Neural cell (in vitro differentiated cells): ENCODE measurements at regions not wholly inside any gene's neighbourhood (a gene's known extent, or its start where the extent isn't known, plus 50 kb on each side); places are given as distances from the start of the nearest gene placed in this dataset.

Source experiments
- H2AFZ ChIP-seq: fragments of 200-600, 300-800 bp; sonication (generic), shearing (Covaris generic); 2 replicates; pipeline ENCODE4 v1.6.0; 2014; ENCODE audit warnings: low read depth, mild to moderate bottlenecking, antibody characterized with exemption, low read length, moderate library complexity
- H3F3A ChIP-seq: fragments of 200-600 bp; shearing (Covaris generic); 2 replicates; pipeline ENCODE4 v1.6.1; 2016; ENCODE audit warnings: mild to moderate bottlenecking, moderate library complexity, mixed read lengths, antibody characterized with exemption, low read length; ENCODE audit not compliant: insufficient read depth, poor library complexity, severe bottlenecking
- H3K27ac ChIP-seq: fragments of 200-600, 300-800 bp; sonication (generic), shearing (Covaris generic); 2 replicates; pipeline ENCODE4 v1.5.1; 2014; ENCODE audit warnings: mild to moderate bottlenecking, low read length, moderate library complexity
- H3K27me3 ChIP-seq: fragments of 300-800, 200-600 bp; sonication (generic), shearing (Covaris generic); 2 replicates; pipeline ENCODE4 v1.6.0; 2014; ENCODE audit warnings: mild to moderate bottlenecking, low read depth, low read length, moderate library complexity; ENCODE audit not compliant: insufficient read depth
- H3K36me3 ChIP-seq: fragments of 300-800, 200-600 bp; sonication (generic), shearing (Covaris generic); 2 replicates; pipeline ENCODE4 v1.5.1; 2014; ENCODE audit warnings: mild to moderate bottlenecking, antibody characterized with exemption, low read length, moderate library complexity; ENCODE audit not compliant: insufficient read depth
- H3K4me2 ChIP-seq: fragments of 300-800, 200-600 bp; sonication (generic), shearing (Covaris generic); 2 replicates; pipeline ENCODE4 v1.6.0; 2014; ENCODE audit warnings: mild to moderate bottlenecking, low read length
- H3K4me3 ChIP-seq: fragments of 300-800, 200-600 bp; sonication (generic), shearing (Covaris generic); 2 replicates; pipeline ENCODE4 v1.5.1; 2014; ENCODE audit warnings: mild to moderate bottlenecking, low read length, moderate library complexity
- H3K79me2 ChIP-seq: fragments of 200-600 bp; shearing (Covaris generic); replicated peaks from 2 replicates; pipeline ENCODE4 v1.6.0; 2014; ENCODE audit warnings: mild to moderate bottlenecking, low read length, moderate library complexity; ENCODE audit not compliant: insufficient read depth
- H3K9ac ChIP-seq: fragments of 300-800, 200-600 bp; sonication (generic), shearing (Covaris generic); 2 replicates; pipeline ENCODE4 v1.6.1; 2016; ENCODE audit warnings: mild to moderate bottlenecking, low read length, mixed read lengths
- H3K9me2 ChIP-seq: fragments of 200-600 bp; shearing (Covaris generic); 2 replicates; pipeline ENCODE4 v1.6.1; 2016; ENCODE audit warnings: mild to moderate bottlenecking, low read length, mixed read lengths; ENCODE audit not compliant: insufficient read depth
- H3K9me3 ChIP-seq: fragments of 200-600, 300-800 bp; sonication (generic), shearing (Covaris generic); 2 replicates; pipeline ENCODE4 v1.6.1; 2016; ENCODE audit warnings: mild to moderate bottlenecking, mixed run types, low read length, moderate library complexity, mixed read lengths
- H4K20me1 ChIP-seq: fragments of 200-600 bp; shearing (Covaris generic); 2 replicates; pipeline ENCODE4 v1.6.1; 2016; ENCODE audit warnings: mild to moderate bottlenecking, mixed run types; ENCODE audit not compliant: insufficient read depth
- EP300 ChIP-seq: fragments of 450-650 bp; conservative IDR thresholded peaks from 2 replicates; pipeline ENCODE4 v1.6.1; 2014; ENCODE audit warnings: antibody characterized with exemption, mild to moderate bottlenecking, moderate library complexity; ENCODE audit not compliant: poor library complexity, severe bottlenecking
- EZH2 ChIP-seq: fragments of 200-600, 300-800 bp; shearing (Covaris generic), sonication (generic); IDR thresholded peaks from 2 replicates; pipeline ENCODE4 v1.6.1; 2014; ENCODE audit warnings: antibody characterized with exemption, low read length, borderline replicate concordance, mild to moderate bottlenecking; ENCODE audit not compliant: insufficient read depth, poor library complexity, severe bottlenecking
- MXI1 ChIP-seq: fragments of 450-650 bp; conservative IDR thresholded peaks from 2 replicates; pipeline ENCODE4 v1.6.1; 2014; ENCODE audit warnings: antibody characterized with exemption, mild to moderate bottlenecking; ENCODE audit not compliant: poor library complexity, severe bottlenecking
- POLR2AphosphoS5 ChIP-seq: IDR thresholded peaks from 2 replicates; pipeline ENCODE4 v1.6.1; 2012
- RAD21 ChIP-seq: fragments of 450-650 bp; conservative IDR thresholded peaks from 2 replicates; pipeline ENCODE4 v1.6.1; 2014; ENCODE audit warnings: antibody characterized with exemption, mild to moderate bottlenecking, moderate library complexity
- REST ChIP-seq: IDR thresholded peaks from 2 replicates; pipeline ENCODE4 v1.6.1; 2012; ENCODE audit warnings: borderline replicate concordance
- SMC3 ChIP-seq: fragments of 450-650 bp; conservative IDR thresholded peaks from 2 replicates; pipeline ENCODE4 v1.6.1; 2014; ENCODE audit warnings: antibody characterized with exemption, mild to moderate bottlenecking, moderate library complexity; ENCODE audit not compliant: poor library complexity
- TAF1 ChIP-seq: IDR thresholded peaks from 2 replicates; pipeline ENCODE4 v1.6.1; 2012; ENCODE audit warnings: low read depth
- TF ChIP-seq, protein P1 (sequence below): fragments of 450-650 bp; IDR thresholded peaks from 2 replicates; pipeline ENCODE4 v1.5.1; 2014; ENCODE audit warnings: antibody characterized with exemption, mild to moderate bottlenecking, moderate library complexity; ENCODE audit not compliant: poor library complexity, severe bottlenecking

DNA sequence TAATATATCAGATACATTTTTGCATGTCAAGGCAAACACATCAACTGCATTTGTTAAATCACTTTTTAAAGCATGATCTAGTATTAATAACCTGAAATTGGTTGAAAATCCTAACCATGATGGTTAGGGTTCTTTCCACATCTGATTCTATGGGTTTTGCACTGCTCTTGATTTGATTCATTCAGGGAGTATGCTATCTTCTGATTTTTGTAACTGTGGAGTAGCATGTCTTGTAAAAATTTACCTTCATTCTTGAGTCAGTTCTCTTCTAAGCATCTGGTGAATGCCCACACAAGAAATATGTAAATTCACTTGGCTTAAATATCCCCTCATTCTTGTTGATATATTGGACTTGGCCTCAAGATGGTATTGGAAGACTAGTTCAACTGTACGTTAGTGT lies 178.7 kb downstream of the KLF6 start:
- TF ChIP-seq MXI1 (no peak), RAD21 (no peak), REST (no peak), EP300 (no peak), TAF1 (no peak), POLR2AphosphoS5 (no peak)
- TF ChIP-seq, protein P1, sequence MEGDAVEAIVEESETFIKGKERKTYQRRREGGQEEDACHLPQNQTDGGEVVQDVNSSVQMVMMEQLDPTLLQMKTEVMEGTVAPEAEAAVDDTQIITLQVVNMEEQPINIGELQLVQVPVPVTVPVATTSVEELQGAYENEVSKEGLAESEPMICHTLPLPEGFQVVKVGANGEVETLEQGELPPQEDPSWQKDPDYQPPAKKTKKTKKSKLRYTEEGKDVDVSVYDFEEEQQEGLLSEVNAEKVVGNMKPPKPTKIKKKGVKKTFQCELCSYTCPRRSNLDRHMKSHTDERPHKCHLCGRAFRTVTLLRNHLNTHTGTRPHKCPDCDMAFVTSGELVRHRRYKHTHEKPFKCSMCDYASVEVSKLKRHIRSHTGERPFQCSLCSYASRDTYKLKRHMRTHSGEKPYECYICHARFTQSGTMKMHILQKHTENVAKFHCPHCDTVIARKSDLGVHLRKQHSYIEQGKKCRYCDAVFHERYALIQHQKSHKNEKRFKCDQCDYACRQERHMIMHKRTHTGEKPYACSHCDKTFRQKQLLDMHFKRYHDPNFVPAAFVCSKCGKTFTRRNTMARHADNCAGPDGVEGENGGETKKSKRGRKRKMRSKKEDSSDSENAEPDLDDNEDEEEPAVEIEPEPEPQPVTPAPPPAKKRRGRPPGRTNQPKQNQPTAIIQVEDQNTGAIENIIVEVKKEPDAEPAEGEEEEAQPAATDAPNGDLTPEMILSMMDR = no peak
- H3K27me3 ChIP-seq = no peaks in the 10 kb centered on the region
- H3K4me3 ChIP-seq = no peak overlapping the region
- no peak overlapping the region for H3K4me2 ChIP-seq
- H4K20me1 ChIP-seq = no peaks in the 10 kb centered on the region
- H3K27ac ChIP-seq = no peak overlapping the region
- H3K9me2 ChIP-seq = no peaks in the 10 kb centered on the region
- H3K9ac ChIP-seq = no peak overlapping the region
- no peaks in the 10 kb centered on the region for H3K36me3 ChIP-seq
- H3K79me2 ChIP-seq = no peaks in the 10 kb centered on the region
- H2AFZ ChIP-seq = no peak overlapping the region
- no peaks in the 10 kb centered on the region for H3F3A ChIP-seq
- peaks cover 7% of the 10 kb centered on the region for H3K9me3 ChIP-seq

DNA sequence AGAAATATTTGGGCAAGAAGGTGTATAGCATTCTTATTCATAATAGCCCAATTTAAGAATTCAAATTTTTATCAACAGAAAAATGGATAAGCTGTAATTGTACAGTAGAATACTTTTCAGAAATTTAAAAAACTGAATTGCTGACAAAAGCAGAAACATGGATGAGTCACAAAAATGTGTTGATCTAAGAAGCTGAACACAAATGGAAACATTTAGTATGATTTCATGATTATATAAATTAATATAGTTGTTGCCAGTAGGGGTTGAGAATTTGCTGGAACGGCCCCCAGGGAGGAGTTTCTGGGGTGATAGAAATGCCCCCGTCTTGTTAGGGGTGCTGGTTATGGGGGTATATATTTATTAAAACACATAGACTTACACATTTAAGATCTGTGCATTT lies 179.1 kb downstream of the KLF6 start:
- Histone ChIP-seq H3K4me3 (no peak overlapping the region), H4K20me1 (no peaks in the 10 kb centered on the region), H3K27ac (no peak overlapping the region), H3K36me3 (no peaks in the 10 kb centered on the region), H3K9me3 (peaks cover 7% of the 10 kb centered on the region), H2AFZ (no peak overlapping the region), H3K9ac (no peak overlapping the region), H3K79me2 (no peaks in the 10 kb centered on the region), H3K27me3 (no peaks in the 10 kb centered on the region), H3K4me2 (no peak overlapping the region), H3K9me2 (no peaks in the 10 kb centered on the region), H3F3A (no peaks in the 10 kb centered on the region)
- no peak for TF ChIP-seq REST
- TF ChIP-seq, protein P1 = no peak
- no peak for TF ChIP-seq RAD21
- TF ChIP-seq SMC3 = no peak
- no peak for TF ChIP-seq EZH2
- TF ChIP-seq TAF1 = no peak
- TF ChIP-seq POLR2AphosphoS5 = no peak
- TF ChIP-seq EP300 = no peak
- no peak for TF ChIP-seq MXI1
